Progenitor cell of endocrine pancreas (in vitro differentiated cells): ENCODE measurements at regions not wholly inside any gene's neighbourhood (a gene's known extent, or its start where the extent isn't known, plus 50 kb on each side); places are given as distances from the start of the nearest gene placed in this dataset.

ENCODE experiments used
- DNase-seq: peaks from one replicate; pipeline ENCODE4 v3.0.0; 2021; ENCODE audit warnings: low spot score; ENCODE audit not compliant: unreplicated experiment
- H3K27ac Mint-ChIP-seq: 2 replicates; pipeline ENCODE4 v1.8.0; 2021; ENCODE audit warnings: mild to moderate bottlenecking, moderate library complexity, mixed read lengths
- H3K27me3 Mint-ChIP-seq: 2 replicates; pipeline ENCODE4 v1.8.0; 2021; ENCODE audit warnings: mixed read lengths
- H3K36me3 Mint-ChIP-seq: 2 replicates; pipeline ENCODE4 v1.8.0; 2022; ENCODE audit warnings: mixed read lengths; ENCODE audit not compliant: insufficient read depth
- H3K4me1 Mint-ChIP-seq: 2 replicates; pipeline ENCODE4 v1.8.0; 2021; ENCODE audit warnings: low read depth, mixed read lengths
- H3K4me3 Mint-ChIP-seq: 2 replicates; pipeline ENCODE4 v1.8.0; 2021; ENCODE audit warnings: low read depth, mild to moderate bottlenecking, moderate library complexity, mixed read lengths
- H3K9me3 Mint-ChIP-seq: 2 replicates; pipeline ENCODE4 v1.8.0; 2021; ENCODE audit warnings: low read depth, mixed read lengths
- TF ChIP-seq, protein P1 (sequence below): fragments of 200-600 bp; sonication (generic); IDR thresholded peaks from one replicate; pipeline ENCODE4 v1.5.0; 2021; ENCODE audit warnings: antibody characterized with exemption, mild to moderate bottlenecking; ENCODE audit not compliant: unreplicated experiment

DNA sequence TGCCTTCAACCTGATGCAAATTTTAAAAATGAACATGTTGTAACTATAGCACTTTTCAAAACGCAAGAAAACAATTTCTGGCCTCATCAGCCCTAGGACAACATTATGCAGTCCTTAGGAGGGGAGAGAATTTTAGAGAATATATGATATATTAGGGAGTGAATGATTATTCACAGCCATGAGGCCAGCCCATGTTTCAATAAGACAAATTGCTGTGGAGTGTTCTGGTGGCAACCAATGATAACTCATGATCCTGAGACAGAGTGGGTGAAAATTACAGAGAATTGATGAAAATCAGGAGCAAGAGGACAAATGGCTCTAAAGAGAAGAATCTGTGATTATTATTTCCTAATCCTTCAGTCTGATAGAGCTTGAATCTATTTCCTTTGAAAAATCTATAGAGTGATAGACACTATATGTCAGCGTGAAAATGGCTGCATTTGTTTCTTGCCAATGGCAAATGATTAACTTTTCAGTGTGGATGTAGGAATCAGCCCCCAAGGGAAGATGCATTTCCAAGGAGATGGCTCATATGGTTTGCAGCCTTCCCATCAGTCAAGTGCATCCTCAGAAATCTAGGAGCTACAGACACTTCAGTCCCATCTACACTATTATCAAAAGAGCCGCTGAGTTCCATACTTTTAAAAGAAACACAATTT lies 761.0 kb upstream of the ARRDC4 start:
- no peak for DNase-seq
- TF ChIP-seq, protein P1, sequence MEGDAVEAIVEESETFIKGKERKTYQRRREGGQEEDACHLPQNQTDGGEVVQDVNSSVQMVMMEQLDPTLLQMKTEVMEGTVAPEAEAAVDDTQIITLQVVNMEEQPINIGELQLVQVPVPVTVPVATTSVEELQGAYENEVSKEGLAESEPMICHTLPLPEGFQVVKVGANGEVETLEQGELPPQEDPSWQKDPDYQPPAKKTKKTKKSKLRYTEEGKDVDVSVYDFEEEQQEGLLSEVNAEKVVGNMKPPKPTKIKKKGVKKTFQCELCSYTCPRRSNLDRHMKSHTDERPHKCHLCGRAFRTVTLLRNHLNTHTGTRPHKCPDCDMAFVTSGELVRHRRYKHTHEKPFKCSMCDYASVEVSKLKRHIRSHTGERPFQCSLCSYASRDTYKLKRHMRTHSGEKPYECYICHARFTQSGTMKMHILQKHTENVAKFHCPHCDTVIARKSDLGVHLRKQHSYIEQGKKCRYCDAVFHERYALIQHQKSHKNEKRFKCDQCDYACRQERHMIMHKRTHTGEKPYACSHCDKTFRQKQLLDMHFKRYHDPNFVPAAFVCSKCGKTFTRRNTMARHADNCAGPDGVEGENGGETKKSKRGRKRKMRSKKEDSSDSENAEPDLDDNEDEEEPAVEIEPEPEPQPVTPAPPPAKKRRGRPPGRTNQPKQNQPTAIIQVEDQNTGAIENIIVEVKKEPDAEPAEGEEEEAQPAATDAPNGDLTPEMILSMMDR, result no peak
- H3K4me1 Mint-ChIP-seq, result no peaks in the 10 kb centered on the region
- H3K27ac Mint-ChIP-seq, result no peak overlapping the region
- peaks cover 3% of the 10 kb centered on the region for H3K9me3 Mint-ChIP-seq
- H3K36me3 Mint-ChIP-seq, result no peaks in the 10 kb centered on the region
- no peak overlapping the region for H3K4me3 Mint-ChIP-seq
- no peaks in the 10 kb centered on the region for H3K27me3 Mint-ChIP-seq

DNA sequence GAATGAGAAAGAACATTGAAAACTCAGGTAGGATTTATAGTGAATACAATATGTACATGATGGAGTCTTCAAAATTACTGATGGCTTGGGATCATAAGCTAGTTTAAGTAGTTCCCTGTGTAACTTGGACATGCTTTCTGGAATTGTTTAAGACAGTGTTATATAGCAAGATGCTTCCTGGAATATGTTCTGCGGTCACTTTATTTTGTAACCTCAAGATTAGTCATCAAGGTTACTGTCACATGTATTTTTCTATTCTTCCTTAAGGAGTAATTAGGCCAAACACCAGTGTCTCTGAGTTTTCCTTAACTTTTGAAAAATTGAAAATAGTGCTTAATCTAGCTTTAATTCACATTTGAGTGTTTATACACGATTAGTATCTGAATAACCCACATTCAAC lies 760.3 kb upstream of the ARRDC4 start:
- peaks cover 6% of the 10 kb centered on the region for H3K9me3 Mint-ChIP-seq
- no peak overlapping the region for H3K4me3 Mint-ChIP-seq
- H3K4me1 Mint-ChIP-seq, result no peaks in the 10 kb centered on the region
- DNase-seq, result no peak
- H3K36me3 Mint-ChIP-seq, result no peaks in the 10 kb centered on the region
- TF ChIP-seq, protein P1, result no peak
- no peak overlapping the region for H3K27ac Mint-ChIP-seq
- H3K27me3 Mint-ChIP-seq, result no peaks in the 10 kb centered on the region

- TF ChIP-seq, protein P1, result no peak
- Mint-ChIP-seq H3K9me3 (no peaks in the 10 kb centered on the region), H3K36me3 (no peaks in the 10 kb centered on the region), H3K27me3 (no peaks in the 10 kb centered on the region), H3K27ac (no peak overlapping the region), H3K4me1 (no peaks in the 10 kb centered on the region), H3K4me3 (no peak overlapping the region)
- no peak for DNase-seq
Observed at GRCh38 chr15:97210277-97210676, 750.2 kb upstream of the ARRDC4 start.

- TF ChIP-seq, protein P1, result no peak
- H3K36me3 Mint-ChIP-seq, result no peaks in the 10 kb centered on the region
- H3K4me1 Mint-ChIP-seq, result no peaks in the 10 kb centered on the region
- no peak overlapping the region for H3K4me3 Mint-ChIP-seq
- H3K27ac Mint-ChIP-seq, result no peak overlapping the region
- DNase-seq, result no peak
- no peaks in the 10 kb centered on the region for H3K27me3 Mint-ChIP-seq
- H3K9me3 Mint-ChIP-seq, result no peaks in the 10 kb centered on the region
Observed at GRCh38 chr15:97215629-97216028, 744.9 kb upstream of the ARRDC4 start.

- Mint-ChIP-seq H3K4me3 (no peak overlapping the region), H3K27me3 (no peaks in the 10 kb centered on the region), H3K4me1 (no peaks in the 10 kb centered on the region), H3K36me3 (peaks cover 4% of the 10 kb centered on the region), H3K27ac (no peak overlapping the region), H3K9me3 (peaks cover 2% of the 10 kb centered on the region)
- no peak for DNase-seq
- TF ChIP-seq, protein P1, result no peak
Observed at GRCh38 chr15:97224191-97224641, 736.3 kb upstream of the ARRDC4 start.
